ENCODE measurements at regions not wholly inside any gene's neighbourhood (a gene's known extent, or its start where the extent isn't known, plus 50 kb on each side); places are given as distances from the start of the nearest gene placed in this dataset.

- Mint-ChIP-seq H3K27me3 (ENCODE audit: low read depth) (peaks cover 7% of the 10 kb centered on the region), H3K36me3 (ENCODE audit: low read depth) (no peaks in the 10 kb centered on the region), H3K4me1 (peaks cover 2% of the 10 kb centered on the region), H3K9me3 (peaks cover 9% of the 10 kb centered on the region), H3K27ac (no peak overlapping the region), H3K4me3 (no peak overlapping the region)
- no peak for TF ChIP-seq CTCF (IDR thresholded peaks at IDR 0.05; ENCODE audit: unreplicated experiment in 3 of 3)
These were observed 78.9 kb upstream of the OTOS start for GRCh38 chr2:240219208-240219890.

- Mint-ChIP-seq H3K36me3 (ENCODE audit: low read depth) (no peaks in the 10 kb centered on the region), H3K9me3 (peaks cover 12% of the 10 kb centered on the region), H3K27ac (peak overlapping the region in 1 of 3 experiments; percentile 1), H3K4me1 (peaks cover 5% of the 10 kb centered on the region), H3K4me3 (no peak overlapping the region), H3K27me3 (ENCODE audit: low read depth) (peaks cover 7% of the 10 kb centered on the region)
- no peak for TF ChIP-seq CTCF (IDR thresholded peaks at IDR 0.05; ENCODE audit: unreplicated experiment in 3 of 3)
These were observed 79.9 kb upstream of the OTOS start for GRCh38 chr2:240220371-240220770.

GRCh38 chr2:240223631-240224030, 83.2 kb upstream of the OTOS start:
- no peak overlapping the region for H3K4me3 Mint-ChIP-seq
- peaks cover 11% of the 10 kb centered on the region for H3K27me3 Mint-ChIP-seq (ENCODE audit: low read depth)
- peaks cover 26% of the 10 kb centered on the region for H3K9me3 Mint-ChIP-seq
- H3K4me1 Mint-ChIP-seq = peaks cover 5% of the 10 kb centered on the region
- no peak overlapping the region for H3K27ac Mint-ChIP-seq
- H3K36me3 Mint-ChIP-seq (ENCODE audit: low read depth) = no peaks in the 10 kb centered on the region
- no peak for TF ChIP-seq CTCF (IDR thresholded peaks at IDR 0.05; ENCODE audit: unreplicated experiment in 3 of 3)

GRCh38 chr2:240224676-240225075, 84.2 kb upstream of the OTOS start:
- Mint-ChIP-seq H3K27me3 (ENCODE audit: low read depth) (peaks cover 11% of the 10 kb centered on the region), H3K27ac (peak overlapping the region; percentile 3 to 60 (median 20)), H3K4me1 (peaks cover 5% of the 10 kb centered on the region), H3K36me3 (ENCODE audit: low read depth) (no peaks in the 10 kb centered on the region), H3K4me3 (no peak overlapping the region), H3K9me3 (peaks cover 34% of the 10 kb centered on the region)
- TF ChIP-seq CTCF (IDR thresholded peaks at IDR 0.05; ENCODE audit: unreplicated experiment in 3 of 3) = no peak

- TF ChIP-seq CTCF (IDR thresholded peaks at IDR 0.05; ENCODE audit: unreplicated experiment in 3 of 3) = no peak
- H3K27ac Mint-ChIP-seq = peak overlapping the region in 2 of 3 experiments; percentile 20 to 60
- peaks cover 5% of the 10 kb centered on the region for H3K4me1 Mint-ChIP-seq
These were observed 84.7 kb upstream of the OTOS start for GRCh38 chr2:240225131-240225530.

More at GRCh38 chr2:240225131-240225530, 84.7 kb upstream of the OTOS start:
- Mint-ChIP-seq H3K4me3 (no peak overlapping the region), H3K36me3 (ENCODE audit: low read depth) (no peaks in the 10 kb centered on the region), H3K27me3 (ENCODE audit: low read depth) (peaks cover 11% of the 10 kb centered on the region), H3K9me3 (peaks cover 36% of the 10 kb centered on the region)
